T-cell (primary cell): ENCODE measurements at regions not wholly inside any gene's neighbourhood (a gene's known extent, or its start where the extent isn't known, plus 50 kb on each side); places are given as distances from the start of the nearest gene placed in this dataset.
"Not testable (repeated sequence)": the region's sequence is repeated elsewhere in the genome, so short reads cannot be mapped to it uniquely, and the experiment has no call there.

Experiments
- ATAC-seq, 4 experiments: fragments of 200-7000 bp in 3 of 4; fragments of 150-1000 bp in 1 of 4; cut with Tn5 transposase; replicated peaks in 1 of 4; 1 replicate in 3 of 4; 2 replicates in 1 of 4; pipeline ENCODE4 v1.10.0; 2021; ENCODE audit warnings: moderate library complexity in 3 of 4, mild to moderate bottlenecking in 2 of 4, moderate number of reproducible peaks in 1 of 4
- CTCF ChIA-PET, 2 donors: fragments of 300-600 bp; sonication (Branson Sonifier 250); formaldehyde crosslinking; loops; one replicate each; lab custom pipeline; 2022; ENCODE audit warnings: antibody characterized with exemption in 2 of 2; lab: Charles Lee
- POLR2A ChIA-PET, 2 donors: fragments of 300-600 bp; sonication (Branson Sonifier 250); formaldehyde crosslinking; loops; one replicate each; lab custom pipeline; 2022; ENCODE audit warnings: antibody characterized with exemption in 2 of 2; lab: Charles Lee
- DNase-seq, 35 experiments: peaks; one replicate each; pipeline versions ENCODE4 v3.0.0 to v3.0.0-alpha.2; 2013 to 2023
- H3K27ac ChIP-seq: one replicate; pipeline ENCODE4 v1.5.1; 2013; ENCODE audit warnings: low read length
- H3K27me3 ChIP-seq, 2 experiments: replicated peaks in 1 of 2; 1 replicate in 1 of 2; 2 replicates in 1 of 2; pipeline versions ENCODE4 v1.6.1 to v1.7.0; 2013; ENCODE audit warnings: low read length in 1 of 2, mixed read lengths in 1 of 2; ENCODE audit not compliant: control insufficient read depth in 2 of 2, insufficient read depth in 2 of 2; ENCODE audit errors: extremely low read depth in 1 of 2
- H3K36me3 ChIP-seq, 2 donors: 1 replicate in 1 of 2; 2 replicates in 1 of 2; pipeline versions ENCODE4 v1.6.1 to v1.7.0; 2013; ENCODE audit warnings: low read length in 1 of 2; ENCODE audit not compliant: control insufficient read depth in 2 of 2, insufficient read depth in 1 of 2; ENCODE audit errors: extremely low read depth in 1 of 2
- H3K4me1 ChIP-seq, 2 experiments: 1 replicate in 1 of 2; 2 replicates in 1 of 2; pipeline versions ENCODE4 v1.6.1 to v1.7.0; 2013; ENCODE audit warnings: low read length in 2 of 2, mixed read lengths in 1 of 2; ENCODE audit not compliant: insufficient read depth in 2 of 2, control insufficient read depth in 1 of 2; ENCODE audit errors: extremely low read depth in 1 of 2
- H3K4me3 ChIP-seq, 2 donors: 1 replicate in 1 of 2; 2 replicates in 1 of 2; pipeline versions ENCODE4 v1.5.1 to v1.7.0; 2013; ENCODE audit warnings: mild to moderate bottlenecking in 2 of 2, low read length in 1 of 2, moderate library complexity in 1 of 2; ENCODE audit not compliant: control insufficient read depth in 1 of 2; ENCODE audit errors: extremely low read depth in 1 of 2
- H3K9me3 ChIP-seq: 2 replicates; pipeline ENCODE4 v1.7.0; 2013
- H3K27ac Mint-ChIP-seq, 2 donors: one replicate each; pipeline ENCODE4 v1.8.0; 2020 to 2021; ENCODE audit warnings: mild to moderate bottlenecking in 2 of 2, mixed read lengths in 2 of 2
- H3K27me3 Mint-ChIP-seq, 2 donors: one replicate each; pipeline ENCODE4 v1.8.0; 2021 to 2022; ENCODE audit warnings: mixed read lengths in 2 of 2
- H3K36me3 Mint-ChIP-seq: one replicate; pipeline ENCODE4 v1.8.0; 2021; ENCODE audit warnings: mixed read lengths
- H3K4me1 Mint-ChIP-seq, 3 donors: one replicate each; pipeline ENCODE4 v1.8.0; 2020 to 2022; ENCODE audit warnings: mixed read lengths in 3 of 3, mild to moderate bottlenecking in 1 of 3
- H3K4me3 Mint-ChIP-seq, 3 donors: one replicate each; pipeline ENCODE4 v1.8.0; 2020 to 2022; ENCODE audit warnings: mild to moderate bottlenecking in 3 of 3, mixed read lengths in 3 of 3, moderate library complexity in 3 of 3
- H3K9me3 Mint-ChIP-seq, 3 donors: one replicate each; pipeline ENCODE4 v1.8.0; 2020 to 2022; ENCODE audit warnings: mixed read lengths in 3 of 3
- WGBS: methylation state at CpG from one replicate; pipeline ENCODE4 v1.1.5; 2013; ENCODE audit warnings: missing lambda C conversion rate; ENCODE audit not compliant: insufficient coverage; 5-methylcytosine and 5-hydroxymethylcytosine counted together

GRCh38 chr22:26951139-26951538 lies 293.8 kb downstream of the MIAT start:
- H3K4me1 Mint-ChIP-seq, H3K27ac ChIP-seq, DNase-seq, H3K4me3 ChIP-seq, H3K4me1 ChIP-seq, H3K36me3 ChIP-seq, H3K9me3 Mint-ChIP-seq, H3K36me3 Mint-ChIP-seq, POLR2A ChIA-PET, ATAC-seq, H3K4me3 Mint-ChIP-seq, CTCF ChIA-PET, H3K27ac Mint-ChIP-seq, H3K9me3 ChIP-seq: not testable (repeated sequence)
- peaks cover 9 to 12% of the 10 kb centered on the region in 2 experiments for H3K27me3 ChIP-seq
- peaks cover 32 to 35% of the 10 kb centered on the region in 2 donors for H3K27me3 Mint-ChIP-seq
- WGBS, result no CpG with 5 or more reads among the region's 3 CpGs

GRCh38 chr22:26952004-26952403 lies 294.6 kb downstream of the MIAT start:
- ATAC-seq, result no peak
- POLR2A ChIA-PET, result no interaction called here

GRCh38 chr22:26952451-26953011 lies 295.1 kb downstream of the MIAT start:
- Histone ChIP-seq H3K9me3 (no peaks in the 10 kb centered on the region), H3K36me3 (no peaks in the 10 kb centered on the region), H3K27me3 (peaks cover 9 to 12% of the 10 kb centered on the region in 2 experiments), H3K4me1 (no peaks in the 10 kb centered on the region), H3K27ac (no peak overlapping the region), H3K4me3 (no peak overlapping the region)
- Mint-ChIP-seq H3K27me3 (peaks cover 35 to 37% of the 10 kb centered on the region in 2 donors), H3K36me3 (no peaks in the 10 kb centered on the region), H3K4me1 (no peaks in the 10 kb centered on the region), H3K9me3 (peaks cover 0 to 3% (median 0%) of the 10 kb centered on the region in 3 donors), H3K27ac (no peak overlapping the region), H3K4me3 (no peak overlapping the region)
- POLR2A ChIA-PET, result no interaction called here
- CTCF ChIA-PET, result no interaction called here
- 24% methylated on average over 7 of the region's 15 CpGs for WGBS
- DNase-seq, result no peak
- ATAC-seq, result no peak

More at GRCh38 chr22:26952004-26952403, 294.6 kb downstream of the MIAT start:
- Histone ChIP-seq H3K4me3 (no peak overlapping the region), H3K27ac (no peak overlapping the region), H3K4me1 (no peaks in the 10 kb centered on the region), H3K27me3 (peaks cover 9 to 12% of the 10 kb centered on the region in 2 experiments), H3K9me3 (no peaks in the 10 kb centered on the region), H3K36me3 (no peaks in the 10 kb centered on the region)
- no peak for DNase-seq
- no CpG with 5 or more reads among the region's 4 CpGs for WGBS
- Mint-ChIP-seq H3K4me1 (no peaks in the 10 kb centered on the region), H3K36me3 (no peaks in the 10 kb centered on the region), H3K4me3 (no peak overlapping the region), H3K27ac (no peak overlapping the region), H3K27me3 (peaks cover 35 to 36% of the 10 kb centered on the region in 2 donors), H3K9me3 (peaks cover 0 to 3% (median 0%) of the 10 kb centered on the region in 3 donors)
- CTCF ChIA-PET, result no interaction called here

- CTCF ChIA-PET, result no interaction called here
- no peak for DNase-seq
Measured at GRCh38 chr22:26953012-26953883, 295.9 kb downstream of the MIAT start.

GRCh38 chr22:26956371-26956770 lies 299.0 kb downstream of the MIAT start:
- ChIA-PET POLR2A (no interaction called here), CTCF (no interaction called here)
- no peak overlapping the region for H3K27ac Mint-ChIP-seq
- H3K9me3 ChIP-seq, result no peaks in the 10 kb centered on the region
- H3K4me3 ChIP-seq, result no peak overlapping the region
- H3K9me3 Mint-ChIP-seq, result no peaks in the 10 kb centered on the region
- no peaks in the 10 kb centered on the region for H3K4me1 ChIP-seq
- H3K36me3 ChIP-seq, result no peaks in the 10 kb centered on the region
- H3K4me3 Mint-ChIP-seq, result no peak overlapping the region
- no peaks in the 10 kb centered on the region for H3K36me3 Mint-ChIP-seq
- H3K27me3 Mint-ChIP-seq, result peaks cover 30 to 39% of the 10 kb centered on the region in 2 donors
- 50% methylated on average over 2 of the region's 4 CpGs for WGBS
- ATAC-seq, result no peak
- H3K4me1 Mint-ChIP-seq, result no peaks in the 10 kb centered on the region
- DNase-seq, result no peak
- peaks cover 11 to 12% of the 10 kb centered on the region in 2 experiments for H3K27me3 ChIP-seq
- H3K27ac ChIP-seq, result no peak overlapping the region

More at GRCh38 chr22:26953012-26953883, 295.9 kb downstream of the MIAT start:
- no peak overlapping the region for H3K4me3 ChIP-seq
- no peak for ATAC-seq
- no peak overlapping the region for H3K27ac ChIP-seq
- POLR2A ChIA-PET, result no interaction called here
- H3K27me3 ChIP-seq, result peaks cover 9 to 12% of the 10 kb centered on the region in 2 experiments
- no peaks in the 10 kb centered on the region for H3K4me1 ChIP-seq
- Mint-ChIP-seq H3K4me3 (no peak overlapping the region), H3K4me1 (no peaks in the 10 kb centered on the region), H3K27me3 (peaks cover 37 to 38% of the 10 kb centered on the region in 2 donors), H3K27ac (no peak overlapping the region), H3K36me3 (no peaks in the 10 kb centered on the region), H3K9me3 (no peaks in the 10 kb centered on the region)
- no peaks in the 10 kb centered on the region for H3K36me3 ChIP-seq
- no peaks in the 10 kb centered on the region for H3K9me3 ChIP-seq
- 22% methylated on average over 8 of the region's 17 CpGs for WGBS

- POLR2A ChIA-PET, result no interaction called here
- no peaks in the 10 kb centered on the region for H3K4me1 Mint-ChIP-seq
- H3K4me3 Mint-ChIP-seq, result no peak overlapping the region
- Histone ChIP-seq H3K27me3 (peaks cover 9 to 11% of the 10 kb centered on the region in 2 experiments), H3K9me3 (no peaks in the 10 kb centered on the region), H3K4me3 (no peak overlapping the region), H3K36me3 (no peaks in the 10 kb centered on the region), H3K27ac (no peak overlapping the region), H3K4me1 (no peaks in the 10 kb centered on the region)
- peaks cover 22 to 33% of the 10 kb centered on the region in 2 donors for H3K27me3 Mint-ChIP-seq
- DNase-seq (no peak), ATAC-seq (no peak)
- CTCF ChIA-PET, result no interaction called here
- no peaks in the 10 kb centered on the region for H3K9me3 Mint-ChIP-seq
- H3K27ac Mint-ChIP-seq, result no peak overlapping the region
- WGBS, result 89% methylated on average over 1 of the region's 3 CpGs
- H3K36me3 Mint-ChIP-seq, result no peaks in the 10 kb centered on the region
Measured at GRCh38 chr22:26957176-26957575, 299.8 kb downstream of the MIAT start.
